HG02759 (cell line): ENCODE measurements at regions not wholly inside any gene's neighbourhood (a gene's known extent, or its start where the extent isn't known, plus 50 kb on each side); places are given as distances from the start of the nearest gene placed in this dataset.

Source experiments
- ATAC-seq: cut with Tn5 transposase; IDR thresholded peaks from one replicate; pipeline ENCODE4 v1.9.1; 2021; ENCODE audit warnings: mild to moderate bottlenecking, moderate library complexity; ENCODE audit not compliant: unreplicated experiment

DNA sequence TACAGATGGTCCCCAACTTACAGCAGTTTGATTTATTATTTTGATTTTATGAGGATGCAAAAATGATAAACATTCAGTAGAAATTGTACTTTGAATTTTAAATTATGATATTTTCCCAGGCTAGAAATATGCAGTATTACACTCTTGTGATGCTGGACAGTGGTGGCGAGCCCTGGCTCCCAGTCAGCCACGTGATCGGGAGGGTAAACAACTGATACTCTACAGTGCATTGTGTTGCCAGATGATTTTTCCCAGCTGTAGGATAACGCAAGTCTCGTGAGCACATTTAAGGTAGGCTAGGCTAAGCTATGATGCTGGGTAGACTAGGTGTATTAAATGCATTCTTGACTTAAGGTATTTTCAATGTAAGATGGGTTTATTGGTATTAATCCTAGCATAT, 865.2 kb downstream of the SORCS3 start:
- ATAC-seq = no peak

GRCh38 chr10:105503714-105504113, 862.6 kb downstream of the SORCS3 start:
- no peak for ATAC-seq

DNA sequence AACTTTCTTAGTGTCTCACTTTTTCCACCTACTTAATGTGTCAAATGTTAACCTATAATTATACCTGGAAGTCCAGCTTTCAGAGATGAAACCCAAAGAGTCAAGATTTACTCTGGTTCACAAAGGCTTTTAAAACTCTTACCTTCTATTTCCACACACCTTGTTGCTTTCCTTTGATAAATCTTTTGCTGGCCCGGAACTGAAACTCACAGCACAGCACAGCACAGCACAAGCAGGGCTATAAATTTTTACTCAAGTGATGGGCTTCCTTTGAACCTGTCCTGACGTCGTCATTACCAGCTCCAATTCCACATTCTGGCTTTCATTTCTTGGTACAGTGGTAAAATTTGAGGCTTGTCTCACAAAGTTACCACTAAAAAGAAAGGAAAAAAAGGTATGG, 861.0 kb downstream of the SORCS3 start:
- ATAC-seq = no peak

GRCh38 chr10:105494944-105495343, 853.9 kb downstream of the SORCS3 start:
- ATAC-seq = no peak

DNA sequence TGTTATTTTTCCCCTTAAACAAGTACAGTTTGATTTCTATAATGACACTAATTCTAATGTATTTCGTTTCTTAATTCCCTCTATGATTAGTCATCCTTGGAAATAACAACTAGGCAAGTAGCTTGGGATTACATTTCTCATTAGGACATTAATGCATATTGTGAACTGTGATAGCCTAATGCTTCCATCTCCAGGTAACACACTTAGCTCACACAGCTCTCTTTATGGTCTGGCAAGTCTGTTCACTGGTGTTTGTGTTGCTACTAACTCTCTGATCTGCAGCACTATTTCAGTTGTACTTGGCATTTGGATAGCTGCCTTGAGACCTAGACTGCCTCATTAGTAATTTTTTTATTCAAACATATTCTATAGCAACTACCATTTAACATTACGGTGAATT, 853.2 kb downstream of the SORCS3 start:
- no peak for ATAC-seq

DNA sequence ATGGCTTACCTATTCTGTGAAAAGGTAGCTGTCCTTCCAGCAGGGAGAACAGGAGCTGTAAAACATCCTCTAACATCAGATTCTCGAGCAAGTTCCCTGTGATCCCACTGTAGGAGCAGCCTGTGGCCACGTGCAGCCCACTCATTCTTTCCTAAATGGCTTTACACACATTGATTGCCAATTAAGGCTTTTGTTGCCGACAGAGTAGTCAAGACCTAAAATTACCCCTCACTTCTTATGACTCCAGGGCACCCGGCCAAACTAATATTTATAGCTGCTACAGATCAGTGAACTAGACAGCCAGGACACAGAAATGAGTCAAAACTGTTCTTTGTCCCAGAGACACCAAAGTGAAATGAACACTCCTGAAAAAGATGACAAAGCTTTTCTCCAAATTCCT, 832.1 kb downstream of the SORCS3 start:
- no peak for ATAC-seq

GRCh38 chr10:105468759-105469158, 827.7 kb downstream of the SORCS3 start:
- no peak for ATAC-seq

- no peak for ATAC-seq
Observed at GRCh38 chr10:105466521-105466920, 825.4 kb downstream of the SORCS3 start.

DNA sequence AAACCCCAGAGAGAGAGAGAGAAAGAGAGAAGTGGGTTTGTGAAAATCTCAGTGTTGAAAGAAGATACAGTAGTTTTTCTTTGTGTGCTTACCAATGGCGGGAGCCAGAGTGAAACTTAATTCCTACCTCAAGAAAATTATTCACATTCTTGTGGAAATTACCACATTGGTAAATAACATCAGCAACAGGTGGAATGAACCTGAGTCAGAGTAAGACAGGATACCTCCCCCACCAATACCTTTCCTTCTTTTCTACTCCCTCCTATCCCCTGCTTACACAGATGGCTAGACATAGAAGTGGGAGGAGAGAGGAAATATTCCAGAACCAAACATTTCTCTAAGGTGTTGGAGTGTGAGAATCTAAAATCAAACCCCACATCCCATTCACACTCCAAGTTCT, 793.9 kb downstream of the SORCS3 start:
- ATAC-seq = no peak

DNA sequence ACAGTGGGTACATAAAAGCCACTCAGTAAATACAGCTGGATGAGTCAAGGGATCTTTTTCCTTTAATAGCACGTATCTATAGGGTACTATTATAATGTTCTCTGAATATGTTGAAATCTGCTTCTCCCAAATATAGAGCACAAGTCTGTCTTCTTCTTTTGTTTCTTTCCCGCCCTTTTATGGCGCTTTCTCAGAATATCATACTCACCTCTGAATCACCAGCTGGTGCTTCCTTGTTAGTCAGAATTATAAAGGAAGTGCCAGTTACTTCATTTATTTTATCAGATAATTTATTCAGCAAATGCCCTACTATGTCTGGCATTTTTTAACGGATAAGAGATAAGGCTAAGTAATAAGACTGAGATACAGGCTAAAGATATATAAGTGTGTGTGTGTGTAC, 772.9 kb downstream of the SORCS3 start:
- no peak for ATAC-seq

GRCh38 chr10:105409370-105409769, 768.3 kb downstream of the SORCS3 start:
- no peak for ATAC-seq

- ATAC-seq = no peak
Observed at GRCh38 chr10:105406488-105406887, 765.4 kb downstream of the SORCS3 start.

GRCh38 chr10:105398202-105398601, 757.1 kb downstream of the SORCS3 start:
- no peak for ATAC-seq

- no peak for ATAC-seq
Observed at GRCh38 chr10:105391670-105392351, 750.7 kb downstream of the SORCS3 start.

- ATAC-seq = no peak
Observed at GRCh38 chr10:105387971-105388370, 746.9 kb downstream of the SORCS3 start.

- no peak for ATAC-seq
Observed at GRCh38 chr10:105383978-105384377, 742.9 kb downstream of the SORCS3 start.

DNA sequence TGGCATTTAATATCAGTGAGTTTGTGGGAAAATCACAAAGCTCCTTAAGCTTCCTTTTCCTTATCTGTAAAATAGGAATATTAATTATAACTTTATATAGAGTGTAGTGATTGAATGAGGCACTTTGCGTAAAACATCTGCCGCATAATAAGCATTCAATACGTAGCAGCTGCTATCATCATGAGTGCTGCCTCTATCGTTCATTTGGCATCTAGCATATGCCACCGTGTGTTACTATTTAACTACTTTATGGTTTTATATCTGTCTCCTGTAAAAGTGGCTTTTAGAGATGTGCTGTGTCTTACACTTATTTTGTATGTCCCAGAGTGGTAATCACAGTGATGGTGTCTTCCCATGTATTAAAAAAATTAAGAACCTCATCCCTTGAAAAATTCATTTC, 729.6 kb downstream of the SORCS3 start:
- no peak for ATAC-seq

GRCh38 chr10:105359708-105360107, 718.6 kb downstream of the SORCS3 start:
- ATAC-seq = no peak

GRCh38 chr10:105358911-105359310, 717.8 kb downstream of the SORCS3 start:
- ATAC-seq = no peak

GRCh38 chr10:105356626-105357025, 715.5 kb downstream of the SORCS3 start:
- no peak for ATAC-seq

DNA sequence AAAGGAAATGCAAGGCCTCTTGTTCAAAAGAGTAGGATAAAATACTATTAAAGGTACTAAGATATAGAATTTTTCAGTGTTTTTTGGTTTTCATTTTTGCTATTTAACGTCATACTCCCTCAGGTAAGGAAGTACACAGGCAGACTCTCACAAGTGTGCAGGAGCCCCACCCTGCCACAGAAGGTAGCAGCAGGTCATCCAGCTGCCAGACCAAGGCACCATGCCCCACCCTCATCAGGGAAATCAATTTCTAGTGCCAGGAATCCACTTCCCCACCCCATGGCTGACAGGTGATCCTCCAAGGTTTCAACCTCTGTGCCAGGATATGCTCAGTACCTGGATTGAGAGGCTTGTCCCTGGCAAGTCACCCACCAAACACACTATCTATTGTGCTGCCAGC, 712.9 kb downstream of the SORCS3 start:
- no peak for ATAC-seq

- ATAC-seq = no peak
Observed at GRCh38 chr10:105352827-105353226, 711.7 kb downstream of the SORCS3 start.

GRCh38 chr10:105352281-105352680, 711.2 kb downstream of the SORCS3 start:
- ATAC-seq = no peak
